ENCODE measurements at regions not wholly inside any gene's neighbourhood (a gene's known extent, or its start where the extent isn't known, plus 50 kb on each side); places are given as distances from the start of the nearest gene placed in this dataset.

- TF ChIP-seq EZH2 (IDR thresholded peaks at IDR 0.05; ENCODE audit: low read length, missing control alignments) (no peak), CTCF (conservative IDR thresholded peaks at IDR 0.05 in 1 of 2, IDR thresholded peaks at IDR 0.05 in 1 of 2; ENCODE audit: low read depth in 1 of 2, low read length in 2 of 2) (no peak)
Measured at GRCh38 chr11:92601048-92601447, 368.4 kb upstream of the MTNR1B start.
